GM12878 (cell line): ENCODE measurements at regions not wholly inside any gene's neighbourhood (a gene's known extent, or its start where the extent isn't known, plus 50 kb on each side); places are given as distances from the start of the nearest gene placed in this dataset.

Experiments
- ATAC-seq: fragments of 200-7000 bp; cut with Tn5 transposase; 3 replicates; pipeline ENCODE4 v1.9.1; 2020; ENCODE audit warnings: mild to moderate bottlenecking, moderate library complexity
- BruUV-seq: library from RNA; stranded (reverse); fragments of 400-500 nt; replicated peaks from 2 replicates; lab custom pipeline; 2021; lab: Mats Ljungman, UMichigan
- CTCF ChIA-PET: fragments of 300-600 bp; sonication (Branson Sonifier 250); formaldehyde crosslinking; extraction: SDS; loops from one replicate; lab custom pipeline; 2021; ENCODE audit warnings: inconsistent platforms; lab: Yijun Ruan, JAX
- POLR2A ChIA-PET: fragments of 350-600 bp; formaldehyde crosslinking; extraction: SDS; loops from one replicate; lab custom pipeline; 2021; ENCODE audit warnings: inconsistent platforms; lab: Charles Lee
- RAD21 ChIA-PET: fragments of 300-600 bp; sonication (Branson Sonifier 250); formaldehyde crosslinking; loops from one replicate; lab custom pipeline; 2023; ENCODE audit warnings: antibody characterized with exemption; ENCODE audit not compliant: unreplicated experiment; lab: Charles Lee
- SMC1A ChIA-PET: fragments of 300-600 bp; sonication (Branson Sonifier 250); formaldehyde crosslinking; loops from one replicate; lab custom pipeline; 2023; ENCODE audit not compliant: unreplicated experiment, uncharacterized antibody; lab: Charles Lee
- DNase-seq: peaks from one replicate; pipeline ENCODE4 v3.0.0-alpha.2; 2011; ENCODE audit warnings: low read depth, low spot score
- FAIRE-seq: peaks from 3 replicates; lab custom pipeline; 2011; peaks lifted over from hg19 to GRCh38; lab: Jason Lieb, UNC
- H2AFZ ChIP-seq: 2 replicates; pipeline ENCODE4 v1.6.0; 2011; ENCODE audit warnings: low read depth, low read length, control low read depth; ENCODE audit not compliant: control insufficient read depth
- H3K27ac ChIP-seq: 2 replicates; pipeline ENCODE4 v1.5.1; 2011; ENCODE audit warnings: control low read depth; ENCODE audit not compliant: control insufficient read depth, insufficient read depth
- H3K27me3 ChIP-seq, 2 experiments: replicated peaks in 1 of 2; 2 replicates each; pipeline versions ENCODE4 v1.6.0 to v1.6.1; 2011; ENCODE audit warnings: low read length in 1 of 2; ENCODE audit not compliant: control insufficient read depth in 2 of 2, insufficient read depth in 2 of 2
- H3K36me3 ChIP-seq, 2 experiments: 2 replicates each; pipeline ENCODE4 v1.5.1; 2011; ENCODE audit warnings: low read length in 1 of 2; ENCODE audit not compliant: control insufficient read depth in 2 of 2, insufficient read depth in 2 of 2
- H3K4me1 ChIP-seq: 2 replicates; pipeline ENCODE4 v1.6.1; 2011; ENCODE audit warnings: mild to moderate bottlenecking, low read length, moderate library complexity, mixed read lengths; ENCODE audit not compliant: control insufficient read depth, insufficient read depth
- H3K4me2 ChIP-seq: 2 replicates; pipeline ENCODE4 v1.6.0; 2011; ENCODE audit warnings: control low read depth; ENCODE audit not compliant: control insufficient read depth, insufficient read depth
- H3K4me3 ChIP-seq: fragments of 200-600 bp; sonication (generic); 2 replicates; pipeline ENCODE4 v1.5.1; 2016
- H3K79me2 ChIP-seq: 2 replicates; pipeline ENCODE4 v1.6.0; 2011; ENCODE audit warnings: low read length; ENCODE audit not compliant: control insufficient read depth, insufficient read depth
- H3K9ac ChIP-seq: 2 replicates; pipeline ENCODE4 v1.8.0; 2011; ENCODE audit warnings: low read length, control low read depth, mixed read lengths; ENCODE audit not compliant: control insufficient read depth, insufficient read depth
- H3K9me3 ChIP-seq: replicated peaks from 3 replicates; pipeline ENCODE4 v1.5.1; 2011; ENCODE audit warnings: mild to moderate bottlenecking, low read length; ENCODE audit not compliant: control insufficient read depth, insufficient read depth
- H4K20me1 ChIP-seq: 2 replicates; pipeline ENCODE4 v1.6.0; 2011; ENCODE audit not compliant: control insufficient read depth, insufficient read depth
- BACH1 ChIP-seq: fragments of 450-650 bp; IDR thresholded peaks from 2 replicates; pipeline ENCODE4 v1.6.1; 2017; ENCODE audit warnings: mild to moderate bottlenecking, borderline replicate concordance
- CEBPZ ChIP-seq: fragments of 150-350 bp; IDR thresholded peaks from 2 replicates; pipeline ENCODE4 v1.6.1; 2016; ENCODE audit warnings: low read depth, low read length
- CREM ChIP-seq: IDR thresholded peaks from 2 replicates; pipeline ENCODE4 v1.6.1; 2014; ENCODE audit warnings: antibody characterized with exemption, low read depth
- E2F8 ChIP-seq: fragments of 450-650 bp; IDR thresholded peaks from 2 replicates; pipeline ENCODE4 v1.6.1; 2018; ENCODE audit warnings: mild to moderate bottlenecking, low read depth, moderate library complexity; ENCODE audit not compliant: partially characterized antibody
- IKZF2 ChIP-seq, 2 experiments: fragments of 450-650 bp; IDR thresholded peaks; 2 replicates each; pipeline ENCODE4 v1.6.1; 2017; ENCODE audit warnings: mild to moderate bottlenecking in 2 of 2, moderate library complexity in 2 of 2
- MXI1 ChIP-seq: fragments of 150-350 bp; IDR thresholded peaks from 2 replicates; pipeline ENCODE4 v1.6.1; 2011; ENCODE audit warnings: low read depth, mild to moderate bottlenecking, inconsistent platforms, low read length, improper control_type of control experiment
- NR2C1 ChIP-seq: fragments of 450-650 bp; IDR thresholded peaks from 2 replicates; pipeline ENCODE4 v1.6.1; 2017; ENCODE audit warnings: antibody characterized with exemption, mild to moderate bottlenecking, moderate library complexity
- RB1 ChIP-seq: fragments of 450-650 bp; formaldehyde crosslinking; IDR thresholded peaks from 2 replicates; pipeline ENCODE4 v1.6.1; 2017; ENCODE audit warnings: mild to moderate bottlenecking, borderline replicate concordance
- RCOR1 ChIP-seq: conservative IDR thresholded peaks from 2 replicates; pipeline ENCODE4 v1.6.1; 2012; ENCODE audit warnings: low read depth, low read length, improper control_type of control experiment
- SRF ChIP-seq, 2 experiments: IDR thresholded peaks; 2 replicates each; pipeline ENCODE4 v1.6.1; 2011; ENCODE audit warnings: low read depth in 2 of 2, low read length in 2 of 2, mild to moderate bottlenecking in 1 of 2, moderate library complexity in 1 of 2
- TAF1 ChIP-seq: IDR thresholded peaks from 2 replicates; pipeline ENCODE4 v1.6.1; 2011; ENCODE audit warnings: mild to moderate bottlenecking, low read depth, low read length, borderline replicate concordance
- ZBED1 ChIP-seq: IDR thresholded peaks from 2 replicates; pipeline ENCODE4 v1.6.1; 2016; ENCODE audit warnings: borderline replicate concordance
- ZBTB33 ChIP-seq: fragments of 450-650 bp; IDR thresholded peaks from 2 replicates; pipeline ENCODE4 v1.6.1; 2017; ENCODE audit warnings: mild to moderate bottlenecking
- ZNF384 ChIP-seq: IDR thresholded peaks from 2 replicates; pipeline ENCODE4 v1.6.1; 2012; ENCODE audit warnings: low read depth, mild to moderate bottlenecking, low read length, improper control_type of control experiment, borderline replicate concordance
- WGBS: methylation state at CpG from one replicate; pipeline ENCODE4 v1.1.6; 2016; ENCODE audit warnings: low lambda C conversion rate; ENCODE audit not compliant: insufficient replicate concordance, insufficient coverage; ENCODE audit errors: missing lambda C conversion rate; 5-methylcytosine and 5-hydroxymethylcytosine counted together
- in situ Hi-C: fragments of 300-500 bp; cut with MboI; formaldehyde crosslinking; loops from 9 replicates; pipeline ENCODE4 v1.14.3; 2018; ENCODE audit warnings: mixed read lengths
- intact Hi-C: fragments of 100-400 bp; cut with micrococcal nuclease; formaldehyde crosslinking; loops from one replicate; pipeline ENCODE4 v1.14.2; 2022; ENCODE audit not compliant: unreplicated experiment
- TF ChIP-seq, protein P1 (sequence below): IDR thresholded peaks from 2 replicates; pipeline ENCODE4 v1.6.1; 2011; ENCODE audit warnings: low read depth, low read length, improper control_type of control experiment, borderline replicate concordance
- TF ChIP-seq, protein P2 (sequence below): IDR thresholded peaks from 2 replicates; pipeline ENCODE4 v1.6.1; 2011; ENCODE audit warnings: borderline replicate concordance, low read depth, mild to moderate bottlenecking, moderate library complexity, mixed read lengths, low read length; ENCODE audit not compliant: insufficient read depth; ENCODE audit errors: extremely low read length

GRCh38 chr2:122164964-122165363, 409.5 kb downstream of the TSN start:
- intact Hi-C loops, result no loop called here
- in situ Hi-C loops, result no loop called here
- H3K79me2 ChIP-seq, result no peaks in the 10 kb centered on the region
- no peak overlapping the region for H3K4me2 ChIP-seq
- H3K4me1 ChIP-seq, result no peaks in the 10 kb centered on the region
- ChIA-PET POLR2A (no interaction called here), SMC1A (no interaction called here), RAD21 (no interaction called here), CTCF (no interaction called here)
- no peak overlapping the region for H2AFZ ChIP-seq
- DNase-seq (no peak), ATAC-seq (no peak), FAIRE-seq (no peak)
- no TSS peak for BruUV-seq
- H3K36me3 ChIP-seq, result no peaks in the 10 kb centered on the region
- H3K4me3 ChIP-seq, result no peak overlapping the region
- no peak overlapping the region for H3K27ac ChIP-seq
- 12% methylated on average over 8 of the region's 8 CpGs for WGBS
- no peaks in the 10 kb centered on the region for H4K20me1 ChIP-seq
- H3K27me3 ChIP-seq, result no peaks in the 10 kb centered on the region; a peak in 1 of 4 replicates
- no peak overlapping the region for H3K9ac ChIP-seq
- no peaks in the 10 kb centered on the region for H3K9me3 ChIP-seq
- TF ChIP-seq RB1 (no peak), E2F8 (no peak), CEBPZ (no peak), IKZF2 (IDR thresholded peaks at IDR 0.05) (no peak), ZBTB33 (no peak), BACH1 (no peak), MXI1 (no peak), ZBED1 (no peak), TAF1 (no peak), SRF (IDR thresholded peaks at IDR 0.05; ENCODE audit: low read depth in 2 of 2, low read length in 2 of 2) (no peak), NR2C1 (no peak), ZNF384 (no peak), CREM (no peak), RCOR1 (no peak)
- TF ChIP-seq, protein P1, sequence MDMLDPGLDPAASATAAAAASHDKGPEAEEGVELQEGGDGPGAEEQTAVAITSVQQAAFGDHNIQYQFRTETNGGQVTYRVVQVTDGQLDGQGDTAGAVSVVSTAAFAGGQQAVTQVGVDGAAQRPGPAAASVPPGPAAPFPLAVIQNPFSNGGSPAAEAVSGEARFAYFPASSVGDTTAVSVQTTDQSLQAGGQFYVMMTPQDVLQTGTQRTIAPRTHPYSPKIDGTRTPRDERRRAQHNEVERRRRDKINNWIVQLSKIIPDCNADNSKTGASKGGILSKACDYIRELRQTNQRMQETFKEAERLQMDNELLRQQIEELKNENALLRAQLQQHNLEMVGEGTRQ, result no peak
- TF ChIP-seq, protein P2, sequence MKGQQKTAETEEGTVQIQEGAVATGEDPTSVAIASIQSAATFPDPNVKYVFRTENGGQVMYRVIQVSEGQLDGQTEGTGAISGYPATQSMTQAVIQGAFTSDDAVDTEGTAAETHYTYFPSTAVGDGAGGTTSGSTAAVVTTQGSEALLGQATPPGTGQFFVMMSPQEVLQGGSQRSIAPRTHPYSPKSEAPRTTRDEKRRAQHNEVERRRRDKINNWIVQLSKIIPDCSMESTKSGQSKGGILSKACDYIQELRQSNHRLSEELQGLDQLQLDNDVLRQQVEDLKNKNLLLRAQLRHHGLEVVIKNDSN, result no peak
